Panc1 (cell line): ENCODE measurements at regions not wholly inside any gene's neighbourhood (a gene's known extent, or its start where the extent isn't known, plus 50 kb on each side); places are given as distances from the start of the nearest gene placed in this dataset.
"Not testable (repeated sequence)": the region's sequence is repeated elsewhere in the genome, so short reads cannot be mapped to it uniquely, and the experiment has no call there.

Experiments
- ATAC-seq: fragments of 200-7000 bp; cut with Tn5 transposase; 2 replicates; pipeline ENCODE4 v1.9.1; 2020; ENCODE audit warnings: mild to moderate bottlenecking, moderate library complexity
- BruUV-seq: library from RNA; stranded (reverse); fragments of 400-500 nt; replicated peaks from 2 replicates; lab custom pipeline; 2021; lab: Mats Ljungman, UMichigan
- CTCF ChIA-PET: fragments of 300-600 bp; sonication (Branson Sonifier 250); formaldehyde crosslinking; loops from one replicate; lab custom pipeline; 2022; ENCODE audit warnings: antibody characterized with exemption; lab: Charles Lee
- POLR2A ChIA-PET: fragments of 300-600 bp; sonication (Branson Sonifier 250); formaldehyde crosslinking; loops from one replicate; lab custom pipeline; 2022; ENCODE audit warnings: antibody characterized with exemption; lab: Charles Lee
- DNase-seq: peaks from one replicate; pipeline ENCODE4 v3.0.0-alpha.2; 2010; ENCODE audit warnings: low read depth, low spot score
- H3K27ac ChIP-seq: 2 replicates; pipeline ENCODE4 v1.5.1; 2011; ENCODE audit warnings: mild to moderate bottlenecking, low read length, inconsistent platforms
- H3K27me3 ChIP-seq: fragments of 200-500 bp; sonication (Bioruptor generic); 2 replicates; pipeline ENCODE4 v1.6.0; 2014; ENCODE audit warnings: low read length, inconsistent platforms; ENCODE audit not compliant: control insufficient read depth, insufficient read depth
- H3K36me3 ChIP-seq: fragments of 200-500 bp; sonication (Bioruptor generic); 2 replicates; pipeline ENCODE4 v1.5.1; 2014; ENCODE audit warnings: inconsistent platforms, mild to moderate bottlenecking, low read length, moderate library complexity; ENCODE audit not compliant: control insufficient read depth, insufficient read depth
- H3K4me1 ChIP-seq: 2 replicates; pipeline ENCODE4 v1.5.1; 2011; ENCODE audit warnings: inconsistent platforms, mild to moderate bottlenecking, low read length, moderate library complexity; ENCODE audit not compliant: control insufficient read depth, insufficient read depth
- H3K4me3 ChIP-seq, 2 experiments: 2 replicates each; pipeline ENCODE4 v1.5.1; 2011 to 2012; ENCODE audit warnings: low read depth in 2 of 2, low read length in 2 of 2, mild to moderate bottlenecking in 2 of 2, inconsistent platforms in 1 of 2, moderate library complexity in 1 of 2
- H3K9me3 ChIP-seq: fragments of 200-500 bp; sonication (Bioruptor generic); 2 replicates; pipeline ENCODE4 v1.5.1; 2014; ENCODE audit warnings: low read depth, mild to moderate bottlenecking, inconsistent platforms, low read length, moderate library complexity; ENCODE audit not compliant: control insufficient read depth, insufficient read depth
- CTCF ChIP-seq: fragments of 450-650 bp; IDR thresholded peaks from 2 replicates; pipeline ENCODE4 v1.5.1; 2017; ENCODE audit warnings: mild to moderate bottlenecking
- POLR2AphosphoS5 ChIP-seq: IDR thresholded peaks from 2 replicates; pipeline ENCODE4 v1.6.1; 2012; ENCODE audit warnings: mild to moderate bottlenecking, low read depth, low read length, moderate library complexity
- SIN3A ChIP-seq: IDR thresholded peaks from 2 replicates; pipeline ENCODE4 v1.6.1; 2012; ENCODE audit warnings: low read depth, mild to moderate bottlenecking, low read length, moderate library complexity, borderline replicate concordance; ENCODE audit not compliant: insufficient read depth
- TCF7L2 ChIP-seq: IDR thresholded peaks from 2 replicates; pipeline ENCODE4 v1.6.1; 2011; ENCODE audit warnings: mild to moderate bottlenecking, low read depth, low read length, inconsistent platforms
- in situ Hi-C: cut with HindIII; loops from 2 replicates; pipeline ENCODE4 v1.10.0; 2016; ENCODE audit warnings: low sequenced_read_pairs, low pct_unique_long_range_greater_than_20kb
- intact Hi-C: fragments of 100-400 bp; cut with micrococcal nuclease; formaldehyde crosslinking; loops from one replicate; pipeline ENCODE4 v1.10.0; 2022; ENCODE audit not compliant: unreplicated experiment
- TF ChIP-seq, protein P1 (sequence below), 2 experiments: IDR thresholded peaks; 2 replicates each; pipeline ENCODE4 v1.6.1; 2011 to 2012; ENCODE audit warnings: low read depth in 2 of 2, control low read depth in 1 of 2, low read length in 1 of 2, mild to moderate bottlenecking in 1 of 2, moderate library complexity in 1 of 2; ENCODE audit not compliant: insufficient read depth in 1 of 2

GRCh38 chr10:37053476-37053875 is 71.9 kb upstream of the ANKRD30A start:
- H3K4me1 ChIP-seq, result no peaks in the 10 kb centered on the region
- BruUV-seq, result no TSS peak
- H3K4me3 ChIP-seq, result no peak overlapping the region
- no peaks in the 10 kb centered on the region for H3K9me3 ChIP-seq
- POLR2A ChIA-PET, result no interaction called here
- ATAC-seq, result no peak
- no peaks in the 10 kb centered on the region for H3K27me3 ChIP-seq
- H3K27ac ChIP-seq, result no peak overlapping the region
- H3K36me3 ChIP-seq, result no peaks in the 10 kb centered on the region
- in situ Hi-C loops, result no loop called here
- intact Hi-C loops, result no loop called here
- TF ChIP-seq, protein P1, sequence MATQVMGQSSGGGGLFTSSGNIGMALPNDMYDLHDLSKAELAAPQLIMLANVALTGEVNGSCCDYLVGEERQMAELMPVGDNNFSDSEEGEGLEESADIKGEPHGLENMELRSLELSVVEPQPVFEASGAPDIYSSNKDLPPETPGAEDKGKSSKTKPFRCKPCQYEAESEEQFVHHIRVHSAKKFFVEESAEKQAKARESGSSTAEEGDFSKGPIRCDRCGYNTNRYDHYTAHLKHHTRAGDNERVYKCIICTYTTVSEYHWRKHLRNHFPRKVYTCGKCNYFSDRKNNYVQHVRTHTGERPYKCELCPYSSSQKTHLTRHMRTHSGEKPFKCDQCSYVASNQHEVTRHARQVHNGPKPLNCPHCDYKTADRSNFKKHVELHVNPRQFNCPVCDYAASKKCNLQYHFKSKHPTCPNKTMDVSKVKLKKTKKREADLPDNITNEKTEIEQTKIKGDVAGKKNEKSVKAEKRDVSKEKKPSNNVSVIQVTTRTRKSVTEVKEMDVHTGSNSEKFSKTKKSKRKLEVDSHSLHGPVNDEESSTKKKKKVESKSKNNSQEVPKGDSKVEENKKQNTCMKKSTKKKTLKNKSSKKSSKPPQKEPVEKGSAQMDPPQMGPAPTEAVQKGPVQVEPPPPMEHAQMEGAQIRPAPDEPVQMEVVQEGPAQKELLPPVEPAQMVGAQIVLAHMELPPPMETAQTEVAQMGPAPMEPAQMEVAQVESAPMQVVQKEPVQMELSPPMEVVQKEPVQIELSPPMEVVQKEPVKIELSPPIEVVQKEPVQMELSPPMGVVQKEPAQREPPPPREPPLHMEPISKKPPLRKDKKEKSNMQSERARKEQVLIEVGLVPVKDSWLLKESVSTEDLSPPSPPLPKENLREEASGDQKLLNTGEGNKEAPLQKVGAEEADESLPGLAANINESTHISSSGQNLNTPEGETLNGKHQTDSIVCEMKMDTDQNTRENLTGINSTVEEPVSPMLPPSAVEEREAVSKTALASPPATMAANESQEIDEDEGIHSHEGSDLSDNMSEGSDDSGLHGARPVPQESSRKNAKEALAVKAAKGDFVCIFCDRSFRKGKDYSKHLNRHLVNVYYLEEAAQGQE (IDR thresholded peaks at IDR 0.05; ENCODE audit: insufficient read depth in 1 of 2, low read depth in 2 of 2, low read length in 1 of 2), result no peak
- TF ChIP-seq SIN3A (no peak), POLR2AphosphoS5 (no peak), CTCF (no peak), TCF7L2 (no peak)
- CTCF ChIA-PET, result no interaction called here
- DNase-seq, result no peak

- POLR2A ChIA-PET, H3K4me3 ChIP-seq, H3K27ac ChIP-seq, DNase-seq, BruUV-seq, H3K4me1 ChIP-seq, H3K27me3 ChIP-seq, in situ Hi-C loops, H3K36me3 ChIP-seq, intact Hi-C loops, H3K9me3 ChIP-seq, CTCF ChIA-PET, ATAC-seq: not testable (repeated sequence)
These were observed 75.4 kb upstream of the ANKRD30A start for GRCh38 chr10:37049982-37050381.

- H3K27ac ChIP-seq, CTCF ChIA-PET, H3K4me1 ChIP-seq, DNase-seq, POLR2A ChIA-PET, ATAC-seq, H3K4me3 ChIP-seq, H3K9me3 ChIP-seq, H3K27me3 ChIP-seq, in situ Hi-C loops, intact Hi-C loops, BruUV-seq, H3K36me3 ChIP-seq: not testable (repeated sequence)
These were observed 81.1 kb upstream of the ANKRD30A start for GRCh38 chr10:37044319-37044718.
